HFFc6 (cell line): ENCODE measurements at regions not wholly inside any gene's neighbourhood (a gene's known extent, or its start where the extent isn't known, plus 50 kb on each side); places are given as distances from the start of the nearest gene placed in this dataset.
"Not testable (repeated sequence)": the region's sequence is repeated elsewhere in the genome, so short reads cannot be mapped to it uniquely, and the experiment has no call there.

Experiments used
- DNase-seq: peaks from one replicate; pipeline ENCODE4 v3.0.0-alpha.2; 2018
- H3K27ac Mint-ChIP-seq: 2 replicates; pipeline ENCODE4 v1.8.0; 2020; ENCODE audit warnings: mild to moderate bottlenecking, mixed read lengths
- H3K27me3 Mint-ChIP-seq: 2 replicates; pipeline ENCODE4 v1.8.0; 2021; ENCODE audit warnings: mild to moderate bottlenecking, moderate library complexity, mixed read lengths; ENCODE audit not compliant: insufficient read depth
- H3K36me3 Mint-ChIP-seq: 2 replicates; pipeline ENCODE4 v1.8.0; 2021; ENCODE audit warnings: low read depth, mixed read lengths
- H3K4me1 Mint-ChIP-seq: 2 replicates; pipeline ENCODE4 v1.8.0; 2020; ENCODE audit warnings: low read depth, mixed read lengths
- H3K4me3 Mint-ChIP-seq: 2 replicates; pipeline ENCODE4 v1.8.0; 2020; ENCODE audit warnings: mild to moderate bottlenecking, moderate library complexity, mixed read lengths
- H3K9me3 Mint-ChIP-seq: 2 replicates; pipeline ENCODE4 v1.8.0; 2020; ENCODE audit warnings: mild to moderate bottlenecking, mixed read lengths
- CTCF ChIP-seq: fragments of 200-600 bp; sonication (generic); IDR thresholded peaks from 2 replicates; pipeline ENCODE4 v1.5.0; 2021; ENCODE audit warnings: antibody characterized with exemption, mild to moderate bottlenecking

- not testable (repeated sequence) for DNase-seq
Measured at GRCh38 chr1:24268555-24268954, 50.6 kb upstream of the GRHL3 start.

DNA sequence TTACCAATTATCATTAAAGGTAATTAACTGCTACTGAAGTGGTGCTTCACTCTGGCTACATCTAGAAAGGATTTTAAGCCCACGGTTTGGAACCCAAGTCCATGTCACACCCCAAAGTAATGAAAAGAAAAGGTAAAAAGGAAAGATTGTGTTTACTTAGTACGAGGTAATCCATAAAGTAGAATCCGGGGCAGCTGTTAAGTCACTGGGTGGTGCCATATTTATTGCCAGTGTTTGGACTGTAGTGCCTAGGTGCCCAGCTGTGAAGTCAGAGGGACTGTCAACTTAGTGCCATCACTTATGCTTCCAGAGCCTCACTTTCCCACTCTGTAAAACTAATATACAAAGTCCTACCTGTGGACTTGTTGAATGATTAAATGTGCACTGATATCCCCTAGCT is 52.2 kb upstream of the GRHL3 start:
- Mint-ChIP-seq H3K27me3 (peaks cover 20% of the 10 kb centered on the region), H3K4me1 (peaks cover 46% of the 10 kb centered on the region), H3K4me3 (peak overlapping the region; percentile 42; the same call in 1 of the 2 replicates), H3K36me3 (peaks cover 28% of the 10 kb centered on the region), H3K9me3 (peaks cover 33% of the 10 kb centered on the region), H3K27ac (peak overlapping the region; percentile 84)
- no peak for TF ChIP-seq CTCF
- no peak for DNase-seq

More at GRCh38 chr1:24268555-24268954, 50.6 kb upstream of the GRHL3 start:
- peaks cover 41% of the 10 kb centered on the region for H3K36me3 Mint-ChIP-seq
- H3K4me3 Mint-ChIP-seq, H3K27ac Mint-ChIP-seq: not testable (repeated sequence)
- H3K9me3 Mint-ChIP-seq: peaks cover 43% of the 10 kb centered on the region
- peaks cover 26% of the 10 kb centered on the region for H3K27me3 Mint-ChIP-seq
- peaks cover 38% of the 10 kb centered on the region for H3K4me1 Mint-ChIP-seq

DNA sequence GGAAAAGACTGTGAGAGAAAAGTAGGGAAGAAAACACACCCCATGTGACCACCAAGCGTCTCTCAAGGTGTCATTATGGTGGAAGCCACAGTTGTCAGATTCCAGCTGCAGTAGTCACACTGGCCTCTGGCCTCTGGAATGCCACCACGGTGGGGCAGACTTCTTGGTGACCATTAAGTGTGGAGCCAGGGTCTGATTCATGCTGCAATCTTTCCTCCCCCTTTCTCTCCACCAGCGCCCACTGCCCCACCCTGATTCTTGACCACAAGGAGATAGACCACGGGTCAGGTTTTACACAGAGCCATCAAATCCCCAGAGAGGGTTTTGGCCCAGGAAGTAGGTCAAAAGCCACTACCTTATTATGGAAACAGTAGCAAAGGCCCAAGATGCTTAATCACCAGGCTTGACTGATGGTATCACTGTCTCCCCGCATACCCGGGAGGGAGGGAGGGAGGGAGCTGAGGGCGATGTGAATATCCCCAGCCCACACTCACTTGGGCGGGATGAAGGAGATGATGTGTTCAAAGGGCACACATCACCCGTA is 52.7 kb upstream of the GRHL3 start:
- H3K27ac Mint-ChIP-seq: peak overlapping the region; percentile 84

DNA sequence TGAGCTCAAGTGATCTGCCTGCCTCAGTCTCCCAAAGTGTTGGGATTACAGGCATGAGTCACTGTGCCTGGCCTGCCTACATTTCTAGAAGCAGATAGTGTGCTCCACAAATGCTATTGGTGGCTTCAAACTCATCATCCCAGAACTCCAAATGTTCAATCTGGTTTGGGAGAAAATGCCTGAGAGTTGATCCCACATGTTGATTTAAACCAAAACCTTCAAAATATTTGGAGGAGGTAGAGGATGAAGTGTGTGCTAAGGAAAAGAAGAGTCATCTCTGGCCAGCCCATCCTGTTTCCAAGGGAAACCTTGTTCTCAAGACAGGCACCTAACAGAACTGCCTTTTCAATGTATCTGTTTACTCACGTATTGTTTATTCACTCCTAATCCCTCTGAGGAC is 55.4 kb upstream of the GRHL3 start:
- Mint-ChIP-seq H3K4me1 (peaks cover 46% of the 10 kb centered on the region), H3K9me3 (peaks cover 5% of the 10 kb centered on the region), H3K4me3 (no peak overlapping the region), H3K36me3 (no peaks in the 10 kb centered on the region), H3K27me3 (peaks cover 22% of the 10 kb centered on the region), H3K27ac (no peak overlapping the region)
- no peak for TF ChIP-seq CTCF
- no peak for DNase-seq

More for the DNA sequence above, 52.7 kb upstream of the GRHL3 start:
- H3K4me1 Mint-ChIP-seq: peaks cover 46% of the 10 kb centered on the region
- H3K4me3 Mint-ChIP-seq: peak overlapping the region; percentile 42; the same call in 1 of the 2 replicates
- peaks cover 23% of the 10 kb centered on the region for H3K36me3 Mint-ChIP-seq
- H3K27me3 Mint-ChIP-seq: peaks cover 18% of the 10 kb centered on the region; the same call in 1 of the 2 replicates
- TF ChIP-seq CTCF: peak; percentile 71
- H3K9me3 Mint-ChIP-seq: peaks cover 28% of the 10 kb centered on the region
- DNase-seq: peak; percentile 99

DNA sequence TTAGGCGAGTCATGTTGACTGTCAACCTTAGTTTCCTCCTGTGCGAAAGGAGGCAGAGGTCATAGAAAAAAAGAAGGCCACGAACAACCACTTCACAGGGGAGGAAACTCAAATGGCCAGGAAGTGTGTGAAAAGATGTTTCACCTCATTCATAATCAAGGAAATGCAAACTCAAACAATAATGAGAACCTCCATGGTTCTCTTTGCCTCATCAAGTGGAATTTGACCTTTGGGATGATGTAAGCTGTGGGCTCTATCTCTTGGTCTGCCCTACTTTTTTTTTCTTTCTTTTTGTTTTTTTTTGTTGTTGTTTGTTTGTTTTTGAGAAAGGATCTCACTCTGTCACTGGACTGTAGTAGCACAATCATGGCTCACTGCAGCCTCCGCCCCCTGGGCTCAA is 55.9 kb upstream of the GRHL3 start:
- Mint-ChIP-seq H3K4me3 (no peak overlapping the region), H3K36me3 (no peaks in the 10 kb centered on the region), H3K27ac (no peak overlapping the region), H3K27me3 (peaks cover 22% of the 10 kb centered on the region), H3K4me1 (peaks cover 46% of the 10 kb centered on the region), H3K9me3 (peaks cover 5% of the 10 kb centered on the region)
- DNase-seq: no peak
- no peak for TF ChIP-seq CTCF

- H3K4me3 Mint-ChIP-seq: no peak overlapping the region
- no peak for TF ChIP-seq CTCF
- no peaks in the 10 kb centered on the region for H3K36me3 Mint-ChIP-seq
- H3K9me3 Mint-ChIP-seq: peaks cover 5% of the 10 kb centered on the region
- peaks cover 41% of the 10 kb centered on the region for H3K4me1 Mint-ChIP-seq
- no peak overlapping the region for H3K27ac Mint-ChIP-seq
- DNase-seq: no peak
- H3K27me3 Mint-ChIP-seq: peaks cover 22% of the 10 kb centered on the region
Measured at GRCh38 chr1:24261977-24262376, 57.2 kb upstream of the GRHL3 start.
